B cell (primary cell): ENCODE measurements at regions not wholly inside any gene's neighbourhood (a gene's known extent, or its start where the extent isn't known, plus 50 kb on each side); places are given as distances from the start of the nearest gene placed in this dataset.

Experiments used
- ATAC-seq: fragments of 200-7000 bp; cut with Tn5 transposase; one replicate; pipeline ENCODE4 v1.10.0; 2021; ENCODE audit warnings: low read depth, mild to moderate bottlenecking, moderate number of reproducible peaks, moderate library complexity
- CTCF ChIA-PET: fragments of 350-600 bp; sonication (Branson Sonifier 250); formaldehyde crosslinking; loops from one replicate; lab custom pipeline; 2021; ENCODE audit warnings: antibody characterized with exemption, inconsistent platforms; lab: Charles Lee
- POLR2A ChIA-PET: fragments of 350-600 bp; sonication (Branson Sonifier 250); formaldehyde crosslinking; loops from one replicate; lab custom pipeline; 2021; ENCODE audit warnings: antibody characterized with exemption; lab: Charles Lee
- DNase-seq: peaks from one replicate; pipeline ENCODE4 v3.0.0; 2013
- H2AFZ ChIP-seq: 2 replicates; pipeline ENCODE4 v1.6.1; 2012; ENCODE audit warnings: mild to moderate bottlenecking, low read depth, low read length; ENCODE audit not compliant: insufficient read depth, poor library complexity, severe bottlenecking
- H3K27ac ChIP-seq, 2 donors: 1 replicate in 1 of 2; 2 replicates in 1 of 2; pipeline ENCODE4 v1.5.1; 2012 to 2013; ENCODE audit warnings: low read length in 2 of 2, mild to moderate bottlenecking in 2 of 2, moderate library complexity in 1 of 2
- H3K27me3 ChIP-seq, 4 experiments: fragments of 200-600 bp in 1 of 4; sonication (generic) in 1 of 4; replicated peaks in 1 of 4; 1 replicate in 2 of 4; 2 replicates in 2 of 4; pipeline versions ENCODE4 v1.6.1 to v1.7.0; 2013 to 2016; ENCODE audit warnings: low read length in 3 of 4, mild to moderate bottlenecking in 2 of 4, mixed read lengths in 1 of 4, moderate library complexity in 1 of 4; ENCODE audit not compliant: insufficient read depth in 4 of 4, control insufficient read depth in 3 of 4; ENCODE audit errors: control extremely low read depth in 1 of 4
- H3K36me3 ChIP-seq, 2 experiments: replicated peaks in 1 of 2; 1 replicate in 1 of 2; 2 replicates in 1 of 2; pipeline versions ENCODE4 v1.6.1 to v1.7.1; 2013; ENCODE audit warnings: low read length in 1 of 2; ENCODE audit not compliant: insufficient read depth in 2 of 2, control insufficient read depth in 1 of 2; ENCODE audit errors: control extremely low read depth in 1 of 2, extremely low read depth in 1 of 2
- H3K4me1 ChIP-seq, 2 donors: fragments of 200-600 bp in 1 of 2; sonication (generic) in 1 of 2; 1 replicate in 1 of 2; 2 replicates in 1 of 2; pipeline versions ENCODE4 v1.5.1 to v1.6.1; 2013 to 2017; ENCODE audit warnings: low read length in 2 of 2; ENCODE audit not compliant: control insufficient read depth in 2 of 2, insufficient read depth in 2 of 2
- H3K4me2 ChIP-seq: replicated peaks from 2 replicates; pipeline ENCODE3; 2012; ENCODE audit warnings: mild to moderate bottlenecking, low read depth, low read length; ENCODE audit not compliant: poor library complexity, severe bottlenecking
- H3K4me3 ChIP-seq, 5 experiments: fragments of 200-600 bp in 1 of 5; sonication (generic) in 1 of 5; 1 replicate in 3 of 5; 2 replicates in 2 of 5; pipeline versions ENCODE4 v1.5.1 to v1.7.0; 2011 to 2016; ENCODE audit warnings: low read length in 4 of 5, mild to moderate bottlenecking in 4 of 5, low read depth in 2 of 5, control low read depth in 1 of 5, moderate library complexity in 1 of 5; ENCODE audit not compliant: insufficient read depth in 1 of 5; ENCODE audit errors: control extremely low read depth in 1 of 5, extremely low read depth in 1 of 5
- H3K79me2 ChIP-seq: fragments of 200-600 bp; sonication (generic); one replicate; pipeline ENCODE4 v1.6.0; 2016; ENCODE audit warnings: low read length; ENCODE audit not compliant: control insufficient read depth, insufficient read depth
- H3K9ac ChIP-seq: fragments of 200-600 bp; sonication (generic); 2 replicates; pipeline ENCODE4 v1.6.1; 2017; ENCODE audit warnings: mild to moderate bottlenecking, low read length, moderate library complexity
- H3K9me3 ChIP-seq, 3 donors: one replicate each; pipeline versions ENCODE4 v1.6.1 to v1.7.1; 2013; ENCODE audit warnings: low read length in 2 of 3; ENCODE audit not compliant: control insufficient read depth in 2 of 3, insufficient read depth in 1 of 3; ENCODE audit errors: control extremely low read depth in 1 of 3
- H4K20me1 ChIP-seq: 2 replicates; pipeline ENCODE4 v1.6.0; 2012; ENCODE audit warnings: mild to moderate bottlenecking, low read length; ENCODE audit not compliant: insufficient read depth, control insufficient read depth, poor library complexity, severe bottlenecking
- H3K27ac Mint-ChIP-seq: one replicate; pipeline ENCODE4 v1.8.0; 2021; ENCODE audit warnings: mixed read lengths
- H3K27me3 Mint-ChIP-seq: one replicate; pipeline ENCODE4 v1.8.0; 2021; ENCODE audit warnings: mixed read lengths
- H3K4me1 Mint-ChIP-seq: one replicate; pipeline ENCODE4 v1.8.0; 2021; ENCODE audit warnings: mixed read lengths
- H3K4me3 Mint-ChIP-seq: one replicate; pipeline ENCODE4 v1.8.0; 2021; ENCODE audit warnings: mixed read lengths
- H3K9me3 Mint-ChIP-seq: one replicate; pipeline ENCODE4 v1.8.0; 2022; ENCODE audit warnings: mixed read lengths; ENCODE audit not compliant: insufficient read depth
- EZH2 ChIP-seq: IDR thresholded peaks from 2 replicates; pipeline ENCODE4 v1.6.1; 2012; ENCODE audit warnings: borderline replicate concordance, low read depth, mild to moderate bottlenecking, moderate library complexity, low read length; ENCODE audit not compliant: insufficient read depth, poor library complexity, severe bottlenecking
- WGBS: methylation state at CpG from one replicate; pipeline ENCODE4 v1.1.5; 2013; ENCODE audit warnings: missing lambda C conversion rate; ENCODE audit not compliant: insufficient coverage; 5-methylcytosine and 5-hydroxymethylcytosine counted together
- intact Hi-C: fragments of 100-400 bp; cut with micrococcal nuclease; formaldehyde crosslinking; loops from one replicate; pipeline ENCODE4 v1.10.0; 2022
- TF ChIP-seq, protein P1 (sequence below): fragments of 200-600 bp; IDR thresholded peaks from one replicate; pipeline ENCODE4 v1.8.0; 2022; ENCODE audit warnings: antibody characterized with exemption, mild to moderate bottlenecking

- H3K4me1 Mint-ChIP-seq: no peaks in the 10 kb centered on the region
- no CpG with 5 or more reads among the region's 1 CpG for WGBS
- H3K27ac ChIP-seq: no peak overlapping the region
- TF ChIP-seq, protein P1, sequence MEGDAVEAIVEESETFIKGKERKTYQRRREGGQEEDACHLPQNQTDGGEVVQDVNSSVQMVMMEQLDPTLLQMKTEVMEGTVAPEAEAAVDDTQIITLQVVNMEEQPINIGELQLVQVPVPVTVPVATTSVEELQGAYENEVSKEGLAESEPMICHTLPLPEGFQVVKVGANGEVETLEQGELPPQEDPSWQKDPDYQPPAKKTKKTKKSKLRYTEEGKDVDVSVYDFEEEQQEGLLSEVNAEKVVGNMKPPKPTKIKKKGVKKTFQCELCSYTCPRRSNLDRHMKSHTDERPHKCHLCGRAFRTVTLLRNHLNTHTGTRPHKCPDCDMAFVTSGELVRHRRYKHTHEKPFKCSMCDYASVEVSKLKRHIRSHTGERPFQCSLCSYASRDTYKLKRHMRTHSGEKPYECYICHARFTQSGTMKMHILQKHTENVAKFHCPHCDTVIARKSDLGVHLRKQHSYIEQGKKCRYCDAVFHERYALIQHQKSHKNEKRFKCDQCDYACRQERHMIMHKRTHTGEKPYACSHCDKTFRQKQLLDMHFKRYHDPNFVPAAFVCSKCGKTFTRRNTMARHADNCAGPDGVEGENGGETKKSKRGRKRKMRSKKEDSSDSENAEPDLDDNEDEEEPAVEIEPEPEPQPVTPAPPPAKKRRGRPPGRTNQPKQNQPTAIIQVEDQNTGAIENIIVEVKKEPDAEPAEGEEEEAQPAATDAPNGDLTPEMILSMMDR: no peak
- no peak for TF ChIP-seq EZH2
- H3K36me3 ChIP-seq: no peaks in the 10 kb centered on the region
- intact Hi-C loops: no loop called here
- H3K4me1 ChIP-seq: no peaks in the 10 kb centered on the region
- DNase-seq (no peak), ATAC-seq (no peak)
- no peak overlapping the region for H3K9ac ChIP-seq
- no peak overlapping the region for H3K4me3 ChIP-seq
- no peaks in the 10 kb centered on the region for H3K27me3 ChIP-seq
- H3K27me3 Mint-ChIP-seq: no peaks in the 10 kb centered on the region
- no peak overlapping the region for H2AFZ ChIP-seq
- H4K20me1 ChIP-seq: no peaks in the 10 kb centered on the region
- no peak overlapping the region for H3K27ac Mint-ChIP-seq
- ChIA-PET POLR2A (no interaction called here), CTCF (no interaction called here)
- H3K9me3 ChIP-seq: no peaks in the 10 kb centered on the region
- H3K4me3 Mint-ChIP-seq: no peak overlapping the region
- H3K4me2 ChIP-seq: no peak overlapping the region
- H3K79me2 ChIP-seq: no peaks in the 10 kb centered on the region
- peaks cover 1% of the 10 kb centered on the region for H3K9me3 Mint-ChIP-seq
Observed at GRCh38 chr2:21303876-21304275, 180.1 kb downstream of the TDRD15 start.

DNA sequence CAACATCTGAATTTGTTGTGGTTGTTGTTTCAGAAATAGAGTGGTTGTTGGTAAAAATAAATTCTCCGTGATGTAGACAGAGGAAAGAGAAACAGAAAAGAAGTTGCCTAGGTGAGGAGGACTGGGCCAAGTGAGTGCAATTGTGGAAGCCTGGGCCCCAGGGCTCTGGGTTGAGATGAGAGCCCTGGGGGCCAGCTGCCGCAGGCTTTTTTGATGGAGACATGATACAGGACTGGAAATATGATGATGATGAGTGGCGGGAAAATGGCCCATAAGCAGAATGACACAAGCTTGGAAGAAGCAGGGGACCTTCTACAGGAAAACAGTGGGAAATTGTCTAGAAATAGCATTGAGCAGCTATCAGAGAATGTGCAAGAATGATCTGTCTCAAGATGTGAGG, 181.8 kb downstream of the TDRD15 start:
- Histone ChIP-seq H3K9me3 (no peaks in the 10 kb centered on the region), H4K20me1 (no peaks in the 10 kb centered on the region), H3K4me1 (no peaks in the 10 kb centered on the region), H3K27ac (no peak overlapping the region), H3K36me3 (no peaks in the 10 kb centered on the region), H3K9ac (no peak overlapping the region), H3K4me3 (no peak overlapping the region), H3K27me3 (no peaks in the 10 kb centered on the region), H3K79me2 (no peaks in the 10 kb centered on the region), H2AFZ (no peak overlapping the region), H3K4me2 (no peak overlapping the region)
- ATAC-seq: no peak
- Mint-ChIP-seq H3K4me3 (no peak overlapping the region), H3K27me3 (no peaks in the 10 kb centered on the region), H3K27ac (no peak overlapping the region), H3K4me1 (no peaks in the 10 kb centered on the region), H3K9me3 (peaks cover 1% of the 10 kb centered on the region)
- TF ChIP-seq, protein P1: no peak
- no peak for TF ChIP-seq EZH2
- 97% methylated on average over 3 of the region's 3 CpGs for WGBS
- ChIA-PET CTCF (no interaction called here), POLR2A (no interaction called here)
- DNase-seq: no peak
- intact Hi-C loops: no loop called here
